GM12878 (cell line): ENCODE measurements at regions not wholly inside any gene's neighbourhood (a gene's known extent, or its start where the extent isn't known, plus 50 kb on each side); places are given as distances from the start of the nearest gene placed in this dataset.

Experiments used
- ATAC-seq: fragments of 200-7000 bp; cut with Tn5 transposase; 3 replicates; pipeline ENCODE4 v1.9.1; 2020; ENCODE audit warnings: mild to moderate bottlenecking, moderate library complexity
- BruUV-seq: library from RNA; stranded (reverse); fragments of 400-500 nt; replicated peaks from 2 replicates; lab custom pipeline; 2021; lab: Mats Ljungman, UMichigan
- CTCF ChIA-PET: fragments of 300-600 bp; sonication (Branson Sonifier 250); formaldehyde crosslinking; extraction: SDS; loops from one replicate; lab custom pipeline; 2021; ENCODE audit warnings: inconsistent platforms; lab: Yijun Ruan, JAX
- POLR2A ChIA-PET: fragments of 350-600 bp; formaldehyde crosslinking; extraction: SDS; loops from one replicate; lab custom pipeline; 2021; ENCODE audit warnings: inconsistent platforms; lab: Charles Lee
- RAD21 ChIA-PET: fragments of 300-600 bp; sonication (Branson Sonifier 250); formaldehyde crosslinking; loops from one replicate; lab custom pipeline; 2023; ENCODE audit warnings: antibody characterized with exemption; ENCODE audit not compliant: unreplicated experiment; lab: Charles Lee
- SMC1A ChIA-PET: fragments of 300-600 bp; sonication (Branson Sonifier 250); formaldehyde crosslinking; loops from one replicate; lab custom pipeline; 2023; ENCODE audit not compliant: unreplicated experiment, uncharacterized antibody; lab: Charles Lee
- DNase-seq: peaks from one replicate; pipeline ENCODE4 v3.0.0-alpha.2; 2011; ENCODE audit warnings: low read depth, low spot score
- FAIRE-seq: peaks from 3 replicates; lab custom pipeline; 2011; peaks lifted over from hg19 to GRCh38; lab: Jason Lieb, UNC
- H2AFZ ChIP-seq: 2 replicates; pipeline ENCODE4 v1.6.0; 2011; ENCODE audit warnings: low read depth, low read length, control low read depth; ENCODE audit not compliant: control insufficient read depth
- H3K27ac ChIP-seq: 2 replicates; pipeline ENCODE4 v1.5.1; 2011; ENCODE audit warnings: control low read depth; ENCODE audit not compliant: control insufficient read depth, insufficient read depth
- H3K27me3 ChIP-seq, 2 experiments: replicated peaks in 1 of 2; 2 replicates each; pipeline versions ENCODE4 v1.6.0 to v1.6.1; 2011; ENCODE audit warnings: low read length in 1 of 2; ENCODE audit not compliant: control insufficient read depth in 2 of 2, insufficient read depth in 2 of 2
- H3K36me3 ChIP-seq, 2 experiments: 2 replicates each; pipeline ENCODE4 v1.5.1; 2011; ENCODE audit warnings: low read length in 1 of 2; ENCODE audit not compliant: control insufficient read depth in 2 of 2, insufficient read depth in 2 of 2
- H3K4me1 ChIP-seq: 2 replicates; pipeline ENCODE4 v1.6.1; 2011; ENCODE audit warnings: mild to moderate bottlenecking, low read length, moderate library complexity, mixed read lengths; ENCODE audit not compliant: control insufficient read depth, insufficient read depth
- H3K4me2 ChIP-seq: 2 replicates; pipeline ENCODE4 v1.6.0; 2011; ENCODE audit warnings: control low read depth; ENCODE audit not compliant: control insufficient read depth, insufficient read depth
- H3K4me3 ChIP-seq: fragments of 200-600 bp; sonication (generic); 2 replicates; pipeline ENCODE4 v1.5.1; 2016
- H3K79me2 ChIP-seq: 2 replicates; pipeline ENCODE4 v1.6.0; 2011; ENCODE audit warnings: low read length; ENCODE audit not compliant: control insufficient read depth, insufficient read depth
- H3K9ac ChIP-seq: 2 replicates; pipeline ENCODE4 v1.8.0; 2011; ENCODE audit warnings: low read length, control low read depth, mixed read lengths; ENCODE audit not compliant: control insufficient read depth, insufficient read depth
- H3K9me3 ChIP-seq: replicated peaks from 3 replicates; pipeline ENCODE4 v1.5.1; 2011; ENCODE audit warnings: mild to moderate bottlenecking, low read length; ENCODE audit not compliant: control insufficient read depth, insufficient read depth
- H4K20me1 ChIP-seq: 2 replicates; pipeline ENCODE4 v1.6.0; 2011; ENCODE audit not compliant: control insufficient read depth, insufficient read depth
- BCL11A ChIP-seq: IDR thresholded peaks from 2 replicates; pipeline ENCODE4 v1.6.1; 2011; ENCODE audit warnings: low read depth, low read length
- CBFB ChIP-seq: IDR thresholded peaks from 2 replicates; pipeline ENCODE4 v1.6.1; 2016; ENCODE audit warnings: antibody characterized with exemption, low read depth
- RUNX3 ChIP-seq: IDR thresholded peaks from 2 replicates; pipeline ENCODE4 v1.6.1; 2012; ENCODE audit warnings: low read length, inconsistent platforms
- SPI1 ChIP-seq: IDR thresholded peaks from 2 replicates; pipeline ENCODE4 v1.6.1; 2011; ENCODE audit warnings: low read depth, mild to moderate bottlenecking, low read length, moderate library complexity, borderline replicate concordance; ENCODE audit not compliant: insufficient read depth
- SUPT20H ChIP-seq: IDR thresholded peaks from 2 replicates; pipeline ENCODE4 v1.6.1; 2011; ENCODE audit warnings: low read depth, mild to moderate bottlenecking, low read length, moderate library complexity, borderline replicate concordance; ENCODE audit not compliant: control insufficient read depth
- YY1 ChIP-seq: IDR thresholded peaks from 2 replicates; pipeline ENCODE4 v1.6.1; 2011; ENCODE audit warnings: low read depth, mild to moderate bottlenecking, low read length
- ZNF207 ChIP-seq: fragments of 450-650 bp; IDR thresholded peaks from 2 replicates; pipeline ENCODE4 v1.6.1; 2014; ENCODE audit warnings: antibody characterized with exemption, mild to moderate bottlenecking, borderline replicate concordance
- WGBS: methylation state at CpG from one replicate; pipeline ENCODE4 v1.1.6; 2016; ENCODE audit warnings: low lambda C conversion rate; ENCODE audit not compliant: insufficient replicate concordance, insufficient coverage; ENCODE audit errors: missing lambda C conversion rate; 5-methylcytosine and 5-hydroxymethylcytosine counted together
- in situ Hi-C: fragments of 300-500 bp; cut with MboI; formaldehyde crosslinking; loops from 9 replicates; pipeline ENCODE4 v1.14.3; 2018; ENCODE audit warnings: mixed read lengths
- intact Hi-C: fragments of 100-400 bp; cut with micrococcal nuclease; formaldehyde crosslinking; loops from one replicate; pipeline ENCODE4 v1.14.2; 2022; ENCODE audit not compliant: unreplicated experiment
- TF ChIP-seq, protein P1 (sequence below): fragments of 450-650 bp; IDR thresholded peaks from 2 replicates; pipeline ENCODE4 v1.6.1; 2017; ENCODE audit warnings: mild to moderate bottlenecking
- TF ChIP-seq, protein P2 (sequence below): IDR thresholded peaks from 2 replicates; pipeline ENCODE4 v1.6.1; 2012; ENCODE audit warnings: low read depth, low read length, improper control_type of control experiment

DNA sequence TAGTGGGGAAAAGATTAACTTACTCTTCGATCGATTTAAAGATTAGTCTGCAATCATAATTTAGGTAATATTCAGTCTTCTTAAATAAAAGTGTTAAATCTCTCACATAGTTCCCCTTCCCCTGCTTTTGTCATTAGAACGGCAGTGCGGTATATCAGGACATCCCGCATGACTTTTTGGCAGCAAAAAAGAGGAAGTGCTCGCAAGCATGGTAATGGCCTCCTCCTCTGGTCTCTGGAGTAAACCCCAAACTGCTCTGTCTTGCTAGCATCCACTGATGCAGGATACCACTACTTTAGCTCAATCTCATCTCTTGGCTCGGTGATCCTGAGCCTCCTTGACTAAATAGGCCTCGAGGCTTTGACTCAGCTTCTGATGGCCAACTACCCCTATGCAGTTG is 78.7 kb upstream of the VAV3 start:
- H2AFZ ChIP-seq = no peak overlapping the region
- H3K36me3 ChIP-seq = no peaks in the 10 kb centered on the region
- in situ Hi-C loops (no loop called here), intact Hi-C loops (no loop called here)
- no peak overlapping the region for H3K27ac ChIP-seq
- H3K27me3 ChIP-seq = no peaks in the 10 kb centered on the region; a peak in 1 of 4 replicates
- H3K4me1 ChIP-seq = peaks cover 8% of the 10 kb centered on the region
- FAIRE-seq (peak; percentile 68), DNase-seq (no peak), ATAC-seq (peak; percentile 75)
- H3K9ac ChIP-seq = no peak overlapping the region
- TF ChIP-seq ZNF207 (no peak), CBFB (no peak), RUNX3 (0 out of 2 replicates have a peak, but pooled peaks have one; percentile 12), BCL11A (no peak), YY1 (0 out of 2 replicates have a peak, but pooled peaks have one; percentile 21), SUPT20H (no peak), SPI1 (peak; percentile 97)
- TF ChIP-seq, protein P1, sequence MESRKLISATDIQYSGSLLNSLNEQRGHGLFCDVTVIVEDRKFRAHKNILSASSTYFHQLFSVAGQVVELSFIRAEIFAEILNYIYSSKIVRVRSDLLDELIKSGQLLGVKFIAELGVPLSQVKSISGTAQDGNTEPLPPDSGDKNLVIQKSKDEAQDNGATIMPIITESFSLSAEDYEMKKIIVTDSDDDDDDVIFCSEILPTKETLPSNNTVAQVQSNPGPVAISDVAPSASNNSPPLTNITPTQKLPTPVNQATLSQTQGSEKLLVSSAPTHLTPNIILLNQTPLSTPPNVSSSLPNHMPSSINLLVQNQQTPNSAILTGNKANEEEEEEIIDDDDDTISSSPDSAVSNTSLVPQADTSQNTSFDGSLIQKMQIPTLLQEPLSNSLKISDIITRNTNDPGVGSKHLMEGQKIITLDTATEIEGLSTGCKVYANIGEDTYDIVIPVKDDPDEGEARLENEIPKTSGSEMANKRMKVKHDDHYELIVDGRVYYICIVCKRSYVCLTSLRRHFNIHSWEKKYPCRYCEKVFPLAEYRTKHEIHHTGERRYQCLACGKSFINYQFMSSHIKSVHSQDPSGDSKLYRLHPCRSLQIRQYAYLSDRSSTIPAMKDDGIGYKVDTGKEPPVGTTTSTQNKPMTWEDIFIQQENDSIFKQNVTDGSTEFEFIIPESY = no peak
- TF ChIP-seq, protein P2, sequence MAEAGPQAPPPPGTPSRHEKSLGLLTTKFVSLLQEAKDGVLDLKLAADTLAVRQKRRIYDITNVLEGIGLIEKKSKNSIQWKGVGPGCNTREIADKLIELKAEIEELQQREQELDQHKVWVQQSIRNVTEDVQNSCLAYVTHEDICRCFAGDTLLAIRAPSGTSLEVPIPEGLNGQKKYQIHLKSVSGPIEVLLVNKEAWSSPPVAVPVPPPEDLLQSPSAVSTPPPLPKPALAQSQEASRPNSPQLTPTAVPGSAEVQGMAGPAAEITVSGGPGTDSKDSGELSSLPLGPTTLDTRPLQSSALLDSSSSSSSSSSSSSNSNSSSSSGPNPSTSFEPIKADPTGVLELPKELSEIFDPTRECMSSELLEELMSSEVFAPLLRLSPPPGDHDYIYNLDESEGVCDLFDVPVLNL = no peak
- no peaks in the 10 kb centered on the region; the same call in 2 of the 3 replicates for H3K9me3 ChIP-seq
- POLR2A ChIA-PET = no interaction called here
- no peaks in the 10 kb centered on the region for H4K20me1 ChIP-seq
- SMC1A ChIA-PET = interaction anchor here (1.2 kb wide), 1 partner anchor 10 kb away, joined by 3 read pairs; no protein-coding TSS in a partner anchor
- no peaks in the 10 kb centered on the region for H3K79me2 ChIP-seq
- no peak overlapping the region for H3K4me3 ChIP-seq
- BruUV-seq = no TSS peak
- CTCF ChIA-PET = no interaction called here
- 0 out of 2 replicates have a peak overlapping the region, but pooled peaks have one; percentile 7 for H3K4me2 ChIP-seq
- 46% methylated on average over 8 of the region's 8 CpGs for WGBS
- RAD21 ChIA-PET = no interaction called here
